ENCODE measurements at regions not wholly inside any gene's neighbourhood (a gene's known extent, or its start where the extent isn't known, plus 50 kb on each side); places are given as distances from the start of the nearest gene placed in this dataset.

DNA sequence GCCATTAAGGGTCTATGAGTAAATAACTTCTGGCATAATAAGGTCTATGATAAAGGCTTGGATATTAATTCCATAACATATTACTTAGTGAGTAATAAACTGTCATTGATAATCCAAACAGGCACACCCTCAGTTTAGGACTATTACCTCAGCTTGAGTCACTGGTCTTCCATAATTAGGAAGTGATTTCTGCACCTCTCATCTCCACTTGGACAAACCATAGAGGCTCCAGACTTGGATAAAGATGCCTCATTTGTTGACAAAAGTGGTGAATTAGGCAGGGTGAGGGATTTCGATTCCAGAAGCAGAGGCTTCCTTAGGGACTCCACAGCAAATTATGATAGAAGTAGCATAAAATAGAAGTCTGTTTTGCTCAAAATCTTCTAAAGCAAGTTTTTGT is 127.5 kb upstream of the MTAP start:
- TF ChIP-seq, protein P1, sequence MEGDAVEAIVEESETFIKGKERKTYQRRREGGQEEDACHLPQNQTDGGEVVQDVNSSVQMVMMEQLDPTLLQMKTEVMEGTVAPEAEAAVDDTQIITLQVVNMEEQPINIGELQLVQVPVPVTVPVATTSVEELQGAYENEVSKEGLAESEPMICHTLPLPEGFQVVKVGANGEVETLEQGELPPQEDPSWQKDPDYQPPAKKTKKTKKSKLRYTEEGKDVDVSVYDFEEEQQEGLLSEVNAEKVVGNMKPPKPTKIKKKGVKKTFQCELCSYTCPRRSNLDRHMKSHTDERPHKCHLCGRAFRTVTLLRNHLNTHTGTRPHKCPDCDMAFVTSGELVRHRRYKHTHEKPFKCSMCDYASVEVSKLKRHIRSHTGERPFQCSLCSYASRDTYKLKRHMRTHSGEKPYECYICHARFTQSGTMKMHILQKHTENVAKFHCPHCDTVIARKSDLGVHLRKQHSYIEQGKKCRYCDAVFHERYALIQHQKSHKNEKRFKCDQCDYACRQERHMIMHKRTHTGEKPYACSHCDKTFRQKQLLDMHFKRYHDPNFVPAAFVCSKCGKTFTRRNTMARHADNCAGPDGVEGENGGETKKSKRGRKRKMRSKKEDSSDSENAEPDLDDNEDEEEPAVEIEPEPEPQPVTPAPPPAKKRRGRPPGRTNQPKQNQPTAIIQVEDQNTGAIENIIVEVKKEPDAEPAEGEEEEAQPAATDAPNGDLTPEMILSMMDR (IDR thresholded peaks at IDR 0.05): no peak
- no peak for TF ChIP-seq POLR2A (IDR thresholded peaks at IDR 0.05)
